PC-9 (cell line): ENCODE measurements at regions not wholly inside any gene's neighbourhood (a gene's known extent, or its start where the extent isn't known, plus 50 kb on each side); places are given as distances from the start of the nearest gene placed in this dataset.

Source experiments
- CTCF ChIP-seq: fragments of 200-600 bp; sonication (generic); conservative IDR thresholded peaks from 2 replicates; pipeline ENCODE4 v1.6.1; 2017; ENCODE audit warnings: mixed run types, antibody characterized with exemption, mild to moderate bottlenecking, moderate library complexity
- EZH2 ChIP-seq: fragments of 200-600 bp; sonication (generic); IDR thresholded peaks from 2 replicates; pipeline ENCODE4 v1.8.0; 2017; ENCODE audit warnings: antibody characterized with exemption, low read depth

GRCh38 chr1:93740601-93741031, 59.0 kb upstream of the BCAR3 start:
- TF ChIP-seq CTCF (no peak), EZH2 (no peak)
